Panc1 (cell line): ENCODE measurements at regions not wholly inside any gene's neighbourhood (a gene's known extent, or its start where the extent isn't known, plus 50 kb on each side); places are given as distances from the start of the nearest gene placed in this dataset.

Source experiments
- ATAC-seq: fragments of 200-7000 bp; cut with Tn5 transposase; 2 replicates; pipeline ENCODE4 v1.9.1; 2020; ENCODE audit warnings: mild to moderate bottlenecking, moderate library complexity
- BruUV-seq: library from RNA; stranded (reverse); fragments of 400-500 nt; replicated peaks from 2 replicates; lab custom pipeline; 2021; lab: Mats Ljungman, UMichigan
- CTCF ChIA-PET: fragments of 300-600 bp; sonication (Branson Sonifier 250); formaldehyde crosslinking; loops from one replicate; lab custom pipeline; 2022; ENCODE audit warnings: antibody characterized with exemption; lab: Charles Lee
- POLR2A ChIA-PET: fragments of 300-600 bp; sonication (Branson Sonifier 250); formaldehyde crosslinking; loops from one replicate; lab custom pipeline; 2022; ENCODE audit warnings: antibody characterized with exemption; lab: Charles Lee
- DNase-seq: peaks from one replicate; pipeline ENCODE4 v3.0.0-alpha.2; 2010; ENCODE audit warnings: low read depth, low spot score
- H3K27ac ChIP-seq: 2 replicates; pipeline ENCODE4 v1.5.1; 2011; ENCODE audit warnings: mild to moderate bottlenecking, low read length, inconsistent platforms
- H3K27me3 ChIP-seq: fragments of 200-500 bp; sonication (Bioruptor generic); 2 replicates; pipeline ENCODE4 v1.6.0; 2014; ENCODE audit warnings: low read length, inconsistent platforms; ENCODE audit not compliant: control insufficient read depth, insufficient read depth
- H3K36me3 ChIP-seq: fragments of 200-500 bp; sonication (Bioruptor generic); 2 replicates; pipeline ENCODE4 v1.5.1; 2014; ENCODE audit warnings: inconsistent platforms, mild to moderate bottlenecking, low read length, moderate library complexity; ENCODE audit not compliant: control insufficient read depth, insufficient read depth
- H3K4me1 ChIP-seq: 2 replicates; pipeline ENCODE4 v1.5.1; 2011; ENCODE audit warnings: inconsistent platforms, mild to moderate bottlenecking, low read length, moderate library complexity; ENCODE audit not compliant: control insufficient read depth, insufficient read depth
- H3K4me3 ChIP-seq, 2 experiments: 2 replicates each; pipeline ENCODE4 v1.5.1; 2011 to 2012; ENCODE audit warnings: low read depth in 2 of 2, low read length in 2 of 2, mild to moderate bottlenecking in 2 of 2, inconsistent platforms in 1 of 2, moderate library complexity in 1 of 2
- H3K9me3 ChIP-seq: fragments of 200-500 bp; sonication (Bioruptor generic); 2 replicates; pipeline ENCODE4 v1.5.1; 2014; ENCODE audit warnings: low read depth, mild to moderate bottlenecking, inconsistent platforms, low read length, moderate library complexity; ENCODE audit not compliant: control insufficient read depth, insufficient read depth
- CTCF ChIP-seq: fragments of 450-650 bp; IDR thresholded peaks from 2 replicates; pipeline ENCODE4 v1.5.1; 2017; ENCODE audit warnings: mild to moderate bottlenecking
- POLR2AphosphoS5 ChIP-seq: IDR thresholded peaks from 2 replicates; pipeline ENCODE4 v1.6.1; 2012; ENCODE audit warnings: mild to moderate bottlenecking, low read depth, low read length, moderate library complexity
- REST ChIP-seq, 2 experiments: IDR thresholded peaks; 2 replicates each; pipeline ENCODE4 v1.6.1; 2011 to 2012; ENCODE audit warnings: low read depth in 2 of 2, control low read depth in 1 of 2, low read length in 1 of 2, mild to moderate bottlenecking in 1 of 2, moderate library complexity in 1 of 2; ENCODE audit not compliant: insufficient read depth in 1 of 2
- SIN3A ChIP-seq: IDR thresholded peaks from 2 replicates; pipeline ENCODE4 v1.6.1; 2012; ENCODE audit warnings: low read depth, mild to moderate bottlenecking, low read length, moderate library complexity, borderline replicate concordance; ENCODE audit not compliant: insufficient read depth
- TCF7L2 ChIP-seq: IDR thresholded peaks from 2 replicates; pipeline ENCODE4 v1.6.1; 2011; ENCODE audit warnings: mild to moderate bottlenecking, low read depth, low read length, inconsistent platforms
- in situ Hi-C: cut with HindIII; loops from 2 replicates; pipeline ENCODE4 v1.10.0; 2016; ENCODE audit warnings: low sequenced_read_pairs, low pct_unique_long_range_greater_than_20kb
- intact Hi-C: fragments of 100-400 bp; cut with micrococcal nuclease; formaldehyde crosslinking; loops from one replicate; pipeline ENCODE4 v1.10.0; 2022; ENCODE audit not compliant: unreplicated experiment

- ChIA-PET CTCF (no interaction called here), POLR2A (no interaction called here)
- ATAC-seq (no peak), DNase-seq (no peak)
- Histone ChIP-seq H3K4me3 (no peak overlapping the region), H3K27me3 (no peaks in the 10 kb centered on the region), H3K36me3 (no peaks in the 10 kb centered on the region), H3K27ac (no peak overlapping the region), H3K4me1 (no peaks in the 10 kb centered on the region), H3K9me3 (no peaks in the 10 kb centered on the region)
- intact Hi-C loops: no loop called here
- no peak for TF ChIP-seq REST (IDR thresholded peaks at IDR 0.05; ENCODE audit: insufficient read depth in 1 of 2, low read depth in 2 of 2, low read length in 1 of 2)
- TF ChIP-seq SIN3A: no peak
- TF ChIP-seq TCF7L2: no peak
- TF ChIP-seq CTCF: no peak
- no peak for TF ChIP-seq POLR2AphosphoS5
- in situ Hi-C loops: no loop called here
- BruUV-seq: no TSS peak
Observed at GRCh38 chr5:165579911-165580310, 2074.5 kb downstream of the MAT2B start.

GRCh38 chr5:165594693-165595092 lies 2089.3 kb downstream of the MAT2B start:
- POLR2A ChIA-PET: no interaction called here
- no peaks in the 10 kb centered on the region for H3K4me1 ChIP-seq
- in situ Hi-C loops: no loop called here

More at GRCh38 chr5:165594693-165595092, 2089.3 kb downstream of the MAT2B start:
- no peaks in the 10 kb centered on the region for H3K9me3 ChIP-seq
- BruUV-seq: no TSS peak
- H3K27ac ChIP-seq: no peak overlapping the region
- no peaks in the 10 kb centered on the region for H3K27me3 ChIP-seq
- H3K36me3 ChIP-seq: no peaks in the 10 kb centered on the region
- TF ChIP-seq REST (IDR thresholded peaks at IDR 0.05; ENCODE audit: insufficient read depth in 1 of 2, low read depth in 2 of 2, low read length in 1 of 2) (no peak), SIN3A (no peak), POLR2AphosphoS5 (no peak), CTCF (no peak)
- DNase-seq: no peak
- CTCF ChIA-PET: no interaction called here
- intact Hi-C loops: no loop called here
- no peak for ATAC-seq
- H3K4me3 ChIP-seq: no peak overlapping the region
